Adrenal gland (tissue), 5 donors: ENCODE measurements at regions not wholly inside any gene's neighbourhood (a gene's known extent, or its start where the extent isn't known, plus 50 kb on each side); places are given as distances from the start of the nearest gene placed in this dataset.

Experiments used
- CTCF ChIP-seq, 6 experiments: fragments of 450-650 bp in 4 of 6; fragments of 200-600 bp in 2 of 6; sonication (generic) in 1 of 6; IDR thresholded peaks; 1 replicate in 5 of 6; 2 replicates in 1 of 6; pipeline versions ENCODE4 v1.5.1 to v1.8.0; 2016 to 2021; ENCODE audit warnings: antibody characterized with exemption in 6 of 6, mild to moderate bottlenecking in 2 of 6, moderate library complexity in 1 of 6
- POLR2A ChIP-seq, 2 donors: fragments of 450-650 bp; IDR thresholded peaks; one replicate each; pipeline ENCODE4 v1.6.1; 2017; ENCODE audit warnings: antibody characterized with exemption in 2 of 2, mild to moderate bottlenecking in 2 of 2, moderate library complexity in 1 of 2
- donor health status: DM: no; HTN: no; CAD: no.

- TF ChIP-seq POLR2A (IDR thresholded peaks at IDR 0.05) (no peak), CTCF (IDR thresholded peaks at IDR 0.05) (no peak)
Measured at GRCh38 chr3:144852999-144853398, 881.4 kb downstream of the DIPK2A start.
